ENCODE measurements at regions not wholly inside any gene's neighbourhood (a gene's known extent, or its start where the extent isn't known, plus 50 kb on each side); places are given as distances from the start of the nearest gene placed in this dataset.

GRCh38 chr22:49362211-49362839 is 465.3 kb downstream of the BRD1 start:
- in situ Hi-C loops (cut with MboI; ENCODE audit: low sequenced_read_pairs) = no loop called here

DNA sequence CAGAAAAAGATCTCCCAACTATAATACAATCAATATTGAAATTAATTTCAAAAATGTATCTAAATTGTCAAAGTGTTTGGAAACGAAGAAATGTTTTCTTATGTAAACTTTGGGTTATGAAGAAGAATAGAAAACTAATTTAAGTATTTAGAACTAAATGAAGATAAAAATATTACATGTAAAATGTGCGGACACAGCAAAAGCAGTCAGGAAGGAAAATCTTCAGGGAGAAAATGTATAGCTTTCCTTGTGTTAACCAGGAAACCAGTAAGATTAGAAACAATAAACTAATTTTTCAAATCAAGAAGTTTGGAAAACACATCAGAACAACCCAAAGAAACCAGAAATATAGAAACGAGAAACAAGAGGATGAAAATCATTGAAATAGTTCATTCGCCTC is 466.5 kb downstream of the BRD1 start:
- in situ Hi-C loops (cut with MboI; ENCODE audit: low sequenced_read_pairs) = no loop called here

DNA sequence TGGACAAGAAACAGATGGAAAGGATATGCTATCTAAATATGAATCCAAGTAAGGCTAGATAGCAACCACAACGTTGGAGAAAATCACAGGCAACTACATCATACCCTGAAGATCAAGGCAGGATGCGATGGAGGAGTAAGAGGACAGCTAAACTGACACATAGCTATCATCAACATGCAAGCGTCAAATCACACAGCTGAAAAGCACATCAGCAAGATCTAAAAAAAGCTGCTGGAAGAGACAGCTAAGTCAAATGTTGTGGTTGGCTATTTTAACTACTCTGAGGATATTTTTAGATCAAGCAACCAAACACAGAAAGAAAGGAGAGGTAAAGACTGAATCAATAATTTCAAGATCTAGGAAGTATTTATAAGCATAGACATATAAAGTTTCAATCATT is 466.9 kb downstream of the BRD1 start:
- in situ Hi-C loops (cut with MboI; ENCODE audit: low sequenced_read_pairs) = no loop called here

DNA sequence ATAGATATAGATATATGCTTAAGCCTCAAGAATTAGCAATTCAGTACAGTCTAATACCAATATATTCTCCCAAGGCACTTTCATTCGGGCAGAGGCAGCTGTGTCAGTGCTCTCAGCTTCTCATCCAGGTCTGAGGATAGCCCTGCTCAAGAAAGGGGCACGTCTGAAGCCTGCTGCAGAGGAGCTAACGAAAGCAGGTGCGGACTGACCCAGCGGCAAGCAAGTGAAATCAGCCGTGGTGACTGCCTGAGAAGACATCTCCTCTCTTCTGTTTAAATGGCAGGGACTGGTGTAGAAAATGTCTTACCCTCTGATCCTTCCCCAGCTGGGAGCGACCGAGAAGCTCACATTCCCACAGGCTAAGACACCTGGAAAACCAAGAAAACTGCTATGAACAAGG is 468.6 kb downstream of the BRD1 start:
- in situ Hi-C loops (cut with MboI; ENCODE audit: low sequenced_read_pairs) = no loop called here

DNA sequence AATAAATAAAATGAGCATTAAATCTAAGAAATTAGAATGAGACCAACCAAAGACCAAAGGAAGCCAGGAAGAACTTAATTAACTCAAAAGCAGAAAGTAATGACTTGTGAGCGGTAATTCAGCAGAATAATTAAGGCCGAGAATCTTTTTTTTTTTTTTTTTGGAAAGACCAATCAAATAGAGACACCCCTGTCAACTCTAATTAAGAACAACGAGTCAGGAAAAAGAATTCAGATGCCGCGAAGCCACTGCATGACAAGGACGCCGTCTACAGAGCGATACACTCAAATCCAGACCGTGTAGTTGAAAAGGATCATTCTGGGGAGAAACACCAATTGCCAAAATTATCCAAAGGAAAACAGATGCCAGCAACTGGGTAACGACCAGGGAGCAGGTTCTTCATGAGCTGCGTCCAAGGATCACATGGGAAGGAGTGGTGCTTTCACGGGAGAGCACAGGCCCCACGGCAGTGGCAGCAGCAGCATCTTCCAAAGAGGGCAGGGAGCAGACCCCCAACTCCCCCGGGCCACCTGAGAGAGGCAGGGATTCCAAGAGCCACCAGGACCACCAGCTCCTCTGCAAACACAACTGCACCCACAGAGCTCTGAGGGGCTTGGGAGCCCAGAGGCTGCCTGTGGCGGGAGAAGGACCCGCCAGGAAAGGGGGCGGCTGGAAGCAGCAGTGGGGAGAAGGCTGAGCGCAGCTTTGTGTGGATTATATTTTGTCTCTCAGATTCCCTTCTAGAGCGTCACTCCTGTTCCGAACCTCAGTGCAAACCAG is 469.8 kb downstream of the BRD1 start:
- in situ Hi-C loops (cut with MboI; ENCODE audit: low sequenced_read_pairs) = no loop called here

- in situ Hi-C loops (cut with MboI; ENCODE audit: low sequenced_read_pairs) = no loop called here
Measured at GRCh38 chr22:49356428-49356827, 471.2 kb downstream of the BRD1 start.

DNA sequence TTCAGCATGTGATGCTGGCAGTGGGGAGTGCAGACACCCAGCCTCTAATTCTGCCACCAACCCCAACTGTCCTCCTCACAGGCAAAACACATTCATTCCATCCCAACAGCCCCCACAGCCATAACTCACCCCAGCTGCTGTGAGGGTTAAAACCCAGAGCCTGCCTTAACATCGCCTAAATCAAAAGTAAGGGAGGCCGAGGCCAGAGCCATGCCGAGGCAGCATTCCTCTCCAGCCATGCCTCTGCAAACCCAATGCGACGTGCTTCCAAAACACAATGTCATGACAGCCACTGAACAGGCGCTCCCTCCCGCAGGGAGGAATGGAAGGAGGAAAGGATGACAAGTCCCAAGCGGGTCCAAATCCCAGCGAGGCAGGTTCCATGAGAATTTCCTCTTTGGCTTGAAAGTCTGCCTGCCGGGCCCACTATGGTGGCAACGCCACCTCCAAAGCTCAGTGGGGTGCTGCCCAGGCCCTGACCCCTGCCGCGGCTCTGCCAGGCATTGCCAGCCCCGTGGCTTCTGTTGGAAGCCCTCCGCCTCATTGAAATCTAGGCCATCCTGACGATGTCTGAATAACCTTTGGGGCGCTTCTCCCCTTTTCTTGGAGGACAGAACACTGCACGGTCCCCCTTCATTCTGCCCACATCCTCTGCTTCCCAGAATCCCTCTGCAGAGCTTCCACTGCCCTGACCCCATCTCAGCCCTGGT is 472.3 kb downstream of the BRD1 start:
- in situ Hi-C loops (cut with MboI; ENCODE audit: low sequenced_read_pairs) = no loop called here

DNA sequence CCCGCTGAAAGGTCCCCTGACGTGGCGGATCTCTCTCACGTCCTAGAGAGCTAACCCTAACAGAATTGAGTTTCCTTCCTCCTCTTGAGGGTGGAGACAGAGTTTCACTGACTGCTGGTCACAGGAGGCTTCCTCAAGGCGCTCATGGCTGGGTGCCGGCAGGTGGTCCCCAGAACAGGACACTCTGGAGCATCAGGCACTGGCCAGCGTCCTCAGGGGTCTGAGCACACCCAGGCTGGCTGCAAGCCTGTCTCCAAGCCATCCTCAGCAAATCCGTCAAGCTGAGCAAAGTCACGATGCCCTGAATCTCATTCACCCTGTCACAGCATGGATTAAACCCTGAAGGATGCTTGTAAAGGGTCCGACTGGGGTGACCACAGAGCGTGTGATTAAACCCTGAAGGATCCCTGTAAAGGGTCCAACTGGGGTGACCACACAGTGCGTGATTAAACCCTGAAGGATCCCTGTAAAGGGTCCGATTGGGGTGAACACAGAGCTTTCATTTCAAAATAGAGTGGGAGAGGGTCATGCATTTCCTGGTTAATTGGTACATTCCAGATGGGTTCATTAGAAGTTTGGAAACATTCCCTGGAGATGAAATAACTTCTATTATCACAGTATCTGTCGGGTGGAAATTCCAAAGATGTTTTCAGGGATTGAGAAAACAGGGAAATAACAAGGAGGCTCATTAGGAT is 473.0 kb downstream of the BRD1 start:
- in situ Hi-C loops (cut with MboI; ENCODE audit: low sequenced_read_pairs) = no loop called here

DNA sequence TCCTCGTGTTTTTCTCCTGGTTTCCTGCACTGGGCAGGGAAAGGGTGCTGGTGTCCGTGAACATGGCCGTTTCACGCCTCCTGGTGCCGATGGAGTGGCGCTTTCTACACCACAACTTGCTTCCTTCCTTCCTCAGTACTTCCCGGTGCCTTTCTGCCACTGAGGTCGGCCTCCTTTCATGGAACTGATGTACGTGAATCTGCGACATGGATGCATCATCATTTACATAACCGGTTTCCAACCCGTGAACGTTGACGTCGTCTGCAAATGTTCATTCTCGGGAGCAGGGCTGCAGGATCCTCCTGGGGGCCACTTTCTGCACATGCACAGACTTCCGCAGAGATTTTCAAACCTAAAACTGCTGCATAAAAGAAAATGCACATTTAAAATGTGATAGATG is 474.4 kb downstream of the BRD1 start:
- in situ Hi-C loops (cut with MboI; ENCODE audit: low sequenced_read_pairs) = no loop called here

- in situ Hi-C loops (cut with MboI; ENCODE audit: low sequenced_read_pairs) = no loop called here
Measured at GRCh38 chr22:49352361-49353169, 475.1 kb downstream of the BRD1 start.

- in situ Hi-C loops (cut with MboI; ENCODE audit: low sequenced_read_pairs) = no loop called here
Measured at GRCh38 chr22:49351761-49352227, 475.9 kb downstream of the BRD1 start.

- in situ Hi-C loops (cut with MboI; ENCODE audit: low sequenced_read_pairs) = no loop called here
Measured at GRCh38 chr22:49350441-49351121, 477.1 kb downstream of the BRD1 start.

DNA sequence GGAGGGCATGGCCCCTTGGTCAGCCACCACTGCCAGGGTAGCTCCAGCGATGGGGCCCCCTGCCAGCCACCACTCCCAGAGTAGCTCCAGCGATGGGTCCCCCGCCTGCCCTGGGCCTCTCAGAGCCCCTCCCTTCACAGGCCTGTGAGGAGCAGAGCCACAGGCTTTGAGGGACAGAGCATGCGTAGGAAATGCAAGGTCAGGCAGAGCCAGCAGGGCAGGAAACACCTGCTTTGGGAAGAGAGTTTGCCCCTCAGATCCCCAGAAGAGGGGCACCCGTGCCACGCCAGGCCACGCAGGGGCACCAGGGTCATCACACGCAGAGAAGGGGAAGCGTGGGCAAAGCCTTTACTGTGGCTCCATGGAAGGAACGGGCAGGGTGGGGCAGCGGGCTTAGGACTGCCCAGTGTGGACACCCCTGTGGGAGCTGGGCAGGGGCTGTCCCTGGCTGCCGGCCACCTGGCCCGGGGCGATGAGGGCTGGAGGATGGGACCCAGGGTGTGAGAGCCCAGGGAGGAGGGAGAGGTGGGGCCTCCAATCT is 477.8 kb downstream of the BRD1 start:
- in situ Hi-C loops (cut with MboI; ENCODE audit: low sequenced_read_pairs) = no loop called here

GRCh38 chr22:49349181-49349835 is 478.4 kb downstream of the BRD1 start:
- in situ Hi-C loops (cut with MboI; ENCODE audit: low sequenced_read_pairs) = no loop called here

- in situ Hi-C loops (cut with MboI; ENCODE audit: low sequenced_read_pairs) = no loop called here
Measured at GRCh38 chr22:49348631-49349030, 479.0 kb downstream of the BRD1 start.

- in situ Hi-C loops (cut with MboI; ENCODE audit: low sequenced_read_pairs) = no loop called here
Measured at GRCh38 chr22:49347376-49347775, 480.3 kb downstream of the BRD1 start.

- in situ Hi-C loops (cut with MboI; ENCODE audit: low sequenced_read_pairs) = no loop called here
Measured at GRCh38 chr22:49345896-49346295, 481.8 kb downstream of the BRD1 start.

DNA sequence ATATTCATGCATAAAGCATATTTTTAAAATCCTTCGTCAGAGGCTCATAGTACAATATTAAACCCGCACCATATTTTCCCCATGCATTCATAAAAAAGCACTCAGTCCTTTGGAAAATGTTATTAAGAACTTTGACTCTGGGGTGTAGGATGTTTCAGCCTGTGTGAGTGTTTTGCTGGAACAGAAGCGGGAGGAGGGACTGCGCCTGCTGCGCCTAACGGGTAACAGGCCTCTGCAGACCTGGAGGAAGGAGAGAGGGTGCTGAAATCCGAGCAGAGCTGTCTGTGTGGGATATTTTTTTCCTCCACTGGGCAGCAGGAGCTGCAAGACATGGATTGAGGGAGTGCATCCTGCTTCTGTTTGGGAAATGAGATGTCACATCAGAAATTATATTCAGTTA is 483.0 kb downstream of the BRD1 start:
- in situ Hi-C loops (cut with MboI; ENCODE audit: low sequenced_read_pairs) = no loop called here

DNA sequence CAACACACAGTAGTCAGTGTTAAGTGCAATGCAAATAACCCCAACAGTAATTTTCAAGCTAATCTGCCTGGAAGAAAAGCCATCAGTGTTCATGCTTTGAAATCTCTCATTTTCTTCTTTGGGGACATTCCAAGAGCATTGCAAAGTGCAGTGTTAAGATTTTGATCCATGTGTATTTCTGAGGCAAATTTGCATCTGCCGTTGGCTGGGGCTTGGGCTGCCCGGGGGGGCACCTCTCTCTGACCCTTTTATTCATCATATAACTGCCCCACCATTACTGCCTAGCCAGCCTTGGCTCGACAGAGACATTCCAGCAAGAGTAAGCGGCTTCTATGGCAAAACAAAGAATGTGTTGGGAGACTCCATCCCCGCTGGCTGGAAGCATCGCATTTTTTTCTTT is 483.5 kb downstream of the BRD1 start:
- in situ Hi-C loops (cut with MboI; ENCODE audit: low sequenced_read_pairs) = no loop called here
